Neutrophil (primary cell): ENCODE measurements at regions not wholly inside any gene's neighbourhood (a gene's known extent, or its start where the extent isn't known, plus 50 kb on each side); places are given as distances from the start of the nearest gene placed in this dataset.

Experiments used
- H3K27ac ChIP-seq: fragments of 200-600 bp; sonication (generic); 2 replicates; pipeline ENCODE4 v1.5.1; 2016; ENCODE audit warnings: mild to moderate bottlenecking, moderate library complexity
- H3K27me3 ChIP-seq: fragments of 200-600 bp; sonication (generic); 2 replicates; pipeline ENCODE4 v1.6.0; 2016; ENCODE audit warnings: mild to moderate bottlenecking
- H3K36me3 ChIP-seq: fragments of 200-600 bp; sonication (generic); 2 replicates; pipeline ENCODE4 v1.5.1; 2017
- H3K4me1 ChIP-seq, 2 experiments: fragments of 200-600 bp in 1 of 2; sonication (generic) in 1 of 2; 1 replicate in 1 of 2; 2 replicates in 1 of 2; pipeline versions ENCODE4 v1.5.1 to v1.6.1; 2013 to 2016; ENCODE audit warnings: low read depth in 1 of 2, low read length in 1 of 2, mild to moderate bottlenecking in 1 of 2, moderate library complexity in 1 of 2; ENCODE audit not compliant: control insufficient read depth in 1 of 2, insufficient read depth in 1 of 2
- H3K4me3 ChIP-seq, 2 experiments: fragments of 200-600 bp in 1 of 2; sonication (generic) in 1 of 2; 1 replicate in 1 of 2; 2 replicates in 1 of 2; pipeline ENCODE4 v1.5.1; 2013 to 2016; ENCODE audit warnings: low read depth in 1 of 2, low read length in 1 of 2, mild to moderate bottlenecking in 1 of 2, moderate library complexity in 1 of 2
- H3K9me3 ChIP-seq: fragments of 200-600 bp; sonication (generic); 2 replicates; pipeline ENCODE4 v1.5.1; 2016
- CTCF ChIP-seq: fragments of 200-600 bp; sonication (generic); IDR thresholded peaks from 2 replicates; pipeline ENCODE4 v1.5.1; 2016; ENCODE audit warnings: antibody characterized with exemption

DNA sequence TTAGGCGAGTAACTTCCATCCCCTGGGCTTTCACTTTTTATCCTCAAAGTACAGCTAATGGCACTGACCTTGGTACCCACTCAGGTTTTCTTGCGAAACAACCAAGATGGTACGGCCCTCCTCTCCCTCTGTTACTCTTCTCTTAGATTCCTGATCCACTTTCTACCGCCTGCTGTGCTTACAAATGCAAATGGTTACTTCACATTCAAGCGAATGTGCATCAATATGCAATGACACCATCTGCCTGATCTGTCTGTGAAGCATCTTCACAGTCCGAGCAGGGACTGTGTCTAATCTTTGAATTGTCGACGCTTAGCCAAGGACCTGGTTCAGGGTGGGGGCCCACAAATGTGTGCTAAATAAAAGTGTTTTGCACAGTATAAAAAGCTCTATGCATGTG, 112.2 kb downstream of the TRIB2 start:
- no peak overlapping the region for H3K4me3 ChIP-seq
- no peak for TF ChIP-seq CTCF
- no peaks in the 10 kb centered on the region for H3K36me3 ChIP-seq
- H3K4me1 ChIP-seq = no peaks in the 10 kb centered on the region
- no peak overlapping the region for H3K27ac ChIP-seq
- no peaks in the 10 kb centered on the region for H3K9me3 ChIP-seq
- no peaks in the 10 kb centered on the region for H3K27me3 ChIP-seq

DNA sequence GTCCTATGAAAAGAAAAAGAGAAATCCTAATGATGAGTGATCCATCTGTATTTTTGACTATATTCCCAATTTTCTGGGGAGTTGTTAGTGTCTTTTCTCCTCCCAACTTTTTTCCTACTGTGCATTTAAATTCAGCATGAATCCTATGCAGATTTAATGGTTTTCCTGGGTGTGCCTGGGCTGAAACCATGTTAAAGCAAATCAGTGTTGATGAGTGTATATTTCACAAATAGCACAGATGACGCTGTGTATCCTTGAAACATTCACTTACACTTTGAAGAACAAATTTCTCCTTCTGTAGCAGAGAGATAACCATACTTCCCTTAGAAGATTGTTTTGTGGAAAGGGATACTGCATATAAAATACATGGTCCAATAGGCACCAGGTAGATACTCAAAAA, 114.3 kb downstream of the TRIB2 start:
- H3K36me3 ChIP-seq = no peaks in the 10 kb centered on the region
- no peak for TF ChIP-seq CTCF
- no peaks in the 10 kb centered on the region for H3K9me3 ChIP-seq
- no peaks in the 10 kb centered on the region for H3K4me1 ChIP-seq
- no peak overlapping the region for H3K27ac ChIP-seq
- H3K4me3 ChIP-seq = no peak overlapping the region
- no peaks in the 10 kb centered on the region for H3K27me3 ChIP-seq

- H3K9me3 ChIP-seq = no peaks in the 10 kb centered on the region
- H3K27ac ChIP-seq = no peak overlapping the region
- H3K4me3 ChIP-seq = no peak overlapping the region
- no peaks in the 10 kb centered on the region for H3K36me3 ChIP-seq
- no peaks in the 10 kb centered on the region for H3K4me1 ChIP-seq
- H3K27me3 ChIP-seq = no peaks in the 10 kb centered on the region
- no peak for TF ChIP-seq CTCF
Measured at GRCh38 chr2:12834239-12834638, 117.5 kb downstream of the TRIB2 start.

GRCh38 chr2:12835733-12836132, 119.0 kb downstream of the TRIB2 start:
- Histone ChIP-seq H3K27me3 (no peaks in the 10 kb centered on the region), H3K9me3 (no peaks in the 10 kb centered on the region), H3K4me3 (no peak overlapping the region), H3K4me1 (no peaks in the 10 kb centered on the region), H3K36me3 (no peaks in the 10 kb centered on the region), H3K27ac (no peak overlapping the region)
- no peak for TF ChIP-seq CTCF

GRCh38 chr2:12839339-12839738, 122.6 kb downstream of the TRIB2 start:
- H3K4me1 ChIP-seq = no peaks in the 10 kb centered on the region

More at GRCh38 chr2:12839339-12839738, 122.6 kb downstream of the TRIB2 start:
- Histone ChIP-seq H3K4me3 (no peak overlapping the region), H3K9me3 (no peaks in the 10 kb centered on the region), H3K36me3 (no peaks in the 10 kb centered on the region), H3K27ac (no peak overlapping the region), H3K27me3 (no peaks in the 10 kb centered on the region)
- TF ChIP-seq CTCF = no peak
